GM12865 (cell line): ENCODE measurements at regions not wholly inside any gene's neighbourhood (a gene's known extent, or its start where the extent isn't known, plus 50 kb on each side); places are given as distances from the start of the nearest gene placed in this dataset.

Experiments used
- DNase-seq: peaks from one replicate; pipeline ENCODE4 v3.0.0; 2010; ENCODE audit warnings: low read depth
- H3K4me3 ChIP-seq: 2 replicates; pipeline ENCODE4 v1.5.1; 2011; ENCODE audit warnings: mild to moderate bottlenecking, low read depth, low read length, control low read depth
- TF ChIP-seq, protein P1 (sequence below): IDR thresholded peaks from 2 replicates; pipeline ENCODE4 v1.5.1; 2011; ENCODE audit warnings: low read length, control low read depth, low read depth, inconsistent platforms; ENCODE audit not compliant: insufficient read depth; ENCODE audit errors: missing control alignments

DNA sequence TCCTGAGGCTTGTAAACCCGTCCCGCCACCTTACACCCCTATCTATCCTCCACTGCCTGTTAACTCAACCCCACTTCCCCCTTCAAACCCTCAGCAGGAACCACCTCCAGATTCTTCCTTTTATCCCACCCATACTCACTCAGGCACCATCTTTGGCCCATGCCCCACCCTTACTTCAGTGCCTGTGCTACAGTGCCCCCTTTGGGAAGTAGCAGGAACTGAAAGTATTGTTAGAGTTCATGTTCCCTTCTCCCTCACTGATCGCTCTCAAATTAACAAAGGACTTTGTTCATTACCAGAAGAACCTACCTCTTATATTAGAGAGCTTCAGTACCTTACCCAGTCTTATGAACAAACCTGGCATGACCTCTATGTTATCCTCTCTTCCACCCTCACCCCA is 92.2 kb upstream of the MOCS2 start:
- H3K4me3 ChIP-seq = no peak overlapping the region
- DNase-seq = no peak
- TF ChIP-seq, protein P1, sequence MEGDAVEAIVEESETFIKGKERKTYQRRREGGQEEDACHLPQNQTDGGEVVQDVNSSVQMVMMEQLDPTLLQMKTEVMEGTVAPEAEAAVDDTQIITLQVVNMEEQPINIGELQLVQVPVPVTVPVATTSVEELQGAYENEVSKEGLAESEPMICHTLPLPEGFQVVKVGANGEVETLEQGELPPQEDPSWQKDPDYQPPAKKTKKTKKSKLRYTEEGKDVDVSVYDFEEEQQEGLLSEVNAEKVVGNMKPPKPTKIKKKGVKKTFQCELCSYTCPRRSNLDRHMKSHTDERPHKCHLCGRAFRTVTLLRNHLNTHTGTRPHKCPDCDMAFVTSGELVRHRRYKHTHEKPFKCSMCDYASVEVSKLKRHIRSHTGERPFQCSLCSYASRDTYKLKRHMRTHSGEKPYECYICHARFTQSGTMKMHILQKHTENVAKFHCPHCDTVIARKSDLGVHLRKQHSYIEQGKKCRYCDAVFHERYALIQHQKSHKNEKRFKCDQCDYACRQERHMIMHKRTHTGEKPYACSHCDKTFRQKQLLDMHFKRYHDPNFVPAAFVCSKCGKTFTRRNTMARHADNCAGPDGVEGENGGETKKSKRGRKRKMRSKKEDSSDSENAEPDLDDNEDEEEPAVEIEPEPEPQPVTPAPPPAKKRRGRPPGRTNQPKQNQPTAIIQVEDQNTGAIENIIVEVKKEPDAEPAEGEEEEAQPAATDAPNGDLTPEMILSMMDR = peak; percentile 34

DNA sequence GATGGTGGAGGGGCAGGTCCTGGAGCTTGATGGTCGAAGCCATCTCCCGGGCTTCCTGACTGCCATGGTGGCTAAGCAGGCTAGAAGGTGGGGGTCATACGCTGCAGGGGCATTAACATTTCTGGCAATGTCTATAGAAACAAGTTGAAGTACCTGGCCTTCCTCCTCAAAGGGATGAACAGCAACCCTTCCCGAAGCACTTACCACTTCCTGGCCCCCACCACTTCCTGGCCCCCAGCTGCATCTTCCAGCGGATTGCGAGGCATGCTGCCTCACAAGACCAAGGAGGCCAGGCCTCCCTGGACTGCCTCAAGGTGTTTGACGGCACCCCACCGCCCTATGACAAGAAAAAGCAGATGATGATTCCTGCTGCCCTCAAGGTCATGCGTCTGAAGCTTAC is 97.0 kb upstream of the MOCS2 start:
- H3K4me3 ChIP-seq = no peak overlapping the region
- DNase-seq = no peak
- TF ChIP-seq, protein P1 = no peak

DNA sequence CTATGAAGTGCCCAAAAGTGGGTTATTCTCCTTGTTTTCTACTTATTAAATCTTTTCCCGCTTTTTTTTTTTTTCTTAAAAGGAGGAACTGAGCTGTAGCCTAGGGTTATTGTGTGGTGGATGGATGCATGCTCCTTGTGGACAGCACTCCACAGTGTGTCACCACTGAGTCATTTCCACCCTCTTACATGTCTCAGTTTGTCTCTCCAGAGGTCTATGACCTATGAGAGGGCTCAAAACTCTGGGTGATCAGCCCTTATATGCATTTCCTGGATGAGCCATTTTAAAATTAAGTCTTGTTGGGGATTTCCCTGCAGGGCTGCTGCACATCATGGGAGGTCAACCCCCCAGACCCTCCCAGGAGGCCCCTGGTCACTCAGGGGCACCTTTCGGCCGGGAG is 102.2 kb upstream of the MOCS2 start:
- H3K4me3 ChIP-seq = no peak overlapping the region
- TF ChIP-seq, protein P1 = no peak
- no peak for DNase-seq

DNA sequence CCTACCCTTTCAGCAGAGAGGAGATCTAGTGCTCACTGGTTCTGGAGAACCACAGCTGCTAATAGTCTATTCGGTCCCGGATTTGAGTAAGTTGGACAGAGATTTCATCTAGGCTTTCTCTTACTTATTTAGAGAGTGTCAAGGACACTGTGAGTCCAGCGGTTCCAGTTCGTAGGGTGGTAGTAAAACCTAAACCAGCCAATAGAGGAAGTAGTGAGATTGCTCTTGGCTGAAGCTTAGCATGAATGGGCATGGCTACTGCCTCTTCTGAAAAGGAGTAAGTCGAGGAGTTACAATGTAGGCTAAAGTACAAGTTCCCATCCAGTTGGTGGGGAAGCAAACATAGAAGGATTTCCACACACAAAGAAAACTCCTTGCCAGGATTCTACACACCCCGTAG is 109.6 kb upstream of the MOCS2 start:
- DNase-seq = peak; percentile 29
- no peak overlapping the region for H3K4me3 ChIP-seq
- TF ChIP-seq, protein P1 = no peak

DNA sequence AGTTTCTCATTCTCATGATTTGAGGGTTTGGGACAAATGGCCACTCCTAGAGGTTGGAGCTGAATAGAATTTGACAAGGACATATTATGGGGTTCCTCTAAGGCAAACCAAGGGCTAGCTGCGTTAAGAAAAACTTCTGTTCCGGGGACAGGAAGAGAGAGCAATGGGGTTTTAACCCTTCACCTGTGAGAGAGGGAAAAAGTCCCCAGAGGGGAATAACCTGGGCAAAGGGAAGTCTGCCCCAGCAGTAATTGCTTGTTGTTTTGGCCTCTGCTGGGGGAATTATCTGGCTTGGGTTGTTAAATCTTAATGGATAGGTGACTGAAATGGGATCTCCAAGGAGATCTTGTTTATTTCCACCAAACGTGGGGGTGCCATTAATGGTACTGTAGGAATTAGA is 110.1 kb upstream of the MOCS2 start:
- TF ChIP-seq, protein P1 = no peak
- DNase-seq = peak; percentile 18

DNA sequence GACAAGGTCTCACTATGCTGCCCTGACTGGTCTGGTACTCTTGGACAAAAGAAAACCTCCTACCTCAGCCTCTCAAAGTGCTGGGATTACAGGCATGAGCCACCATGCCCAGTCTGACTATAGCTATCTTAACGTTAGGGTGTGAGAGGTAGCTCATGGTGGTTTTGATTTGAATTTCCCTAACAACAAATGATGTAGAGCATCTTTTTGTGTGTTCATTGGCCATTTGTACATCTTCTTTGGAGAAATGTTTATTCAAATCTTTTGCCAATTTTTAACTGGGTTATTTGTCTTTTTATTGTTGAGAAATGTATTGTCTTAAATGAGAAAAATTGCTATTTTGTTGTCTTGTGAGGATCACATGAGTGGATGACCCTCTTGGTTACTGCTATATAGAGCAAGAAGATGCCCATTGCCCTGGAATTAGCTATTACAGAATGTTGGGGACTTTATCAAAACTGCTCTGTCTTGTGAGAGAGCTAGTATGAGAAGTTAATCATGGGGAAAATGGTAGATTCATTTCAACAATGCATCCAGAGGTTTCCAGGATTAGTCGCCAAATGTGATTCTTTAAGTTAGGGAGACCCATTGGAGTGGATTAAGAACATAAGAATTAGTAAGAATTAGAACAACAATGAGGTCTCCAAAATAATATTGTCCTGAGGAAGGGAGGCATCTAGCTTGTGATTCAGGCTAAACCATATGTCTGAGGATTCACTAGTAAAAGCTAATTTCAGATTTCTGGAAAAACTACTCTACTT is 124.3 kb upstream of the MOCS2 start:
- DNase-seq = no peak
- TF ChIP-seq, protein P1 = no peak
- no peak overlapping the region for H3K4me3 ChIP-seq

More for the DNA sequence above, 110.1 kb upstream of the MOCS2 start:
- H3K4me3 ChIP-seq = no peak overlapping the region

DNA sequence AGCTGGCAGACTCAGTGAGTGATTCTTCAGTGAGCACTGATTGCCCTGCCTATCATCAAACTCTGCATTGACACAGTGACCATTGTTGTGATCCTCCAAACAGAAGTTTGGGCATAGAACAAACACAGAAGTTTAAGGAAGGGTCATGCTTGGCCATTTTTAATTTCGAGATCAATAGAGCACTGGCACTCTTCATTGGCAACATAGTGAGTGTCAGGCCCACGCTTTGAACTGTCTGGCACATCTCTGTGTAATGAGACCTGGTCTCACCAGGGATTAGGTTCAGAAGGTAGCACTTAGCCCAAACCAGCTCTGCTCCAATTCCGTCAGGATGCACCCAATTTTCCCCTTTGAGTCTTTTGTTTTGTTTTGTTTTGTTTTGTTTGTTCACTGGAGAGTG is 127.1 kb upstream of the MOCS2 start:
- TF ChIP-seq, protein P1 = no peak
- DNase-seq = no peak
- H3K4me3 ChIP-seq = no peak overlapping the region
